Suppressor macrophage treated with lipopolysaccharide for 1 hour (primary cell): ENCODE measurements at regions not wholly inside any gene's neighbourhood (a gene's known extent, or its start where the extent isn't known, plus 50 kb on each side); places are given as distances from the start of the nearest gene placed in this dataset.
A peak's percentile ranks its signal among the peaks of the same experiment; 100 is the strongest.

ENCODE experiments used
- DNase-seq, 3 donors: peaks; one replicate each; pipeline ENCODE4 v3.0.0-alpha.2; 2020 to 2022

- no peak for DNase-seq
Observed at GRCh38 chr10:52933748-52934147, 161.2 kb upstream of the MBL2 start.

GRCh38 chr10:52927678-52928077, 155.1 kb upstream of the MBL2 start:
- DNase-seq: no peak

- DNase-seq: no peak
Observed at GRCh38 chr10:52923520-52923919, 150.9 kb upstream of the MBL2 start.

- DNase-seq: no peak
Observed at GRCh38 chr10:52918714-52919305, 146.2 kb upstream of the MBL2 start.

- DNase-seq: no peak
Observed at GRCh38 chr10:52915391-52915790, 142.8 kb upstream of the MBL2 start.

- DNase-seq: no peak
Observed at GRCh38 chr10:52911163-52911562, 138.6 kb upstream of the MBL2 start.

- DNase-seq: no peak
Observed at GRCh38 chr10:52908478-52908877, 135.9 kb upstream of the MBL2 start.

GRCh38 chr10:52906046-52906445, 133.5 kb upstream of the MBL2 start:
- no peak for DNase-seq

GRCh38 chr10:52903397-52903938, 130.9 kb upstream of the MBL2 start:
- no peak for DNase-seq

- no peak for DNase-seq
Observed at GRCh38 chr10:52900593-52900992, 128.0 kb upstream of the MBL2 start.

GRCh38 chr10:52897162-52897561, 124.6 kb upstream of the MBL2 start:
- DNase-seq: no peak

- no peak for DNase-seq
Observed at GRCh38 chr10:52895059-52895458, 122.5 kb upstream of the MBL2 start.

- DNase-seq: no peak
Observed at GRCh38 chr10:52890281-52890680, 117.7 kb upstream of the MBL2 start.

GRCh38 chr10:52889611-52890010, 117.0 kb upstream of the MBL2 start:
- DNase-seq: no peak

- peak; percentile 58 to 66 (median 59) for DNase-seq
Observed at GRCh38 chr10:52883996-52884871, 111.7 kb upstream of the MBL2 start.

GRCh38 chr10:52879091-52879807, 106.7 kb upstream of the MBL2 start:
- no peak for DNase-seq

- no peak for DNase-seq
Observed at GRCh38 chr10:52877451-52877850, 104.9 kb upstream of the MBL2 start.

- no peak for DNase-seq
Observed at GRCh38 chr10:52875336-52875735, 102.8 kb upstream of the MBL2 start.

- no peak for DNase-seq
Observed at GRCh38 chr10:52874581-52874980, 102.0 kb upstream of the MBL2 start.

GRCh38 chr10:52871191-52871843, 98.7 kb upstream of the MBL2 start:
- no peak for DNase-seq

GRCh38 chr10:52870562-52870961, 98.0 kb upstream of the MBL2 start:
- no peak for DNase-seq

- no peak for DNase-seq
Observed at GRCh38 chr10:52869864-52870263, 97.3 kb upstream of the MBL2 start.

GRCh38 chr10:52865213-52865612, 92.6 kb upstream of the MBL2 start:
- DNase-seq: no peak
